ENCODE measurements at regions not wholly inside any gene's neighbourhood (a gene's known extent, or its start where the extent isn't known, plus 50 kb on each side); places are given as distances from the start of the nearest gene placed in this dataset.

- no peak overlapping the region for H3K23ac ChIP-seq (ENCODE audit: low read length in 2 of 2)
- no peak overlapping the region for H2BK12ac ChIP-seq (ENCODE audit: low read length in 2 of 2)
- H2AFZ ChIP-seq (ENCODE audit: low read depth, low read length): no peak overlapping the region
- H2BK120ac ChIP-seq (ENCODE audit: low read depth, low read length): no peak overlapping the region
- H3K14ac ChIP-seq (ENCODE audit: low read length in 2 of 2): no peak overlapping the region
- no peaks in the 10 kb centered on the region for H3K9me3 ChIP-seq (ENCODE audit: control insufficient read depth, low read length)
- no peak overlapping the region for H3K4me3 ChIP-seq (ENCODE audit: insufficient read depth in 1 of 2, low read depth in 1 of 2, low read length in 2 of 2)
- no peaks in the 10 kb centered on the region for H3K36me3 ChIP-seq (ENCODE audit: control insufficient read depth in 1 of 2, insufficient read depth in 2 of 2, low read depth in 1 of 2, low read length in 2 of 2)
- H3K4me2 ChIP-seq (ENCODE audit: low read length, poor library complexity, severe bottlenecking): no peak overlapping the region
- DNase-seq: no peak
- no peaks in the 10 kb centered on the region for H3K4me1 ChIP-seq (ENCODE audit: control insufficient read depth, insufficient read depth, low read depth, low read length)
- no peak overlapping the region for H2AK5ac ChIP-seq (ENCODE audit: low read length, severe bottlenecking)
- H4K91ac ChIP-seq (ENCODE audit: low read length): no peak overlapping the region
- no peak overlapping the region for H3K18ac ChIP-seq (ENCODE audit: low read depth in 1 of 2, low read length in 2 of 2)
- no peak overlapping the region for H2BK5ac ChIP-seq (ENCODE audit: low read depth, low read length, poor library complexity, severe bottlenecking)
- H3K27me3 ChIP-seq (ENCODE audit: control insufficient read depth in 1 of 2, insufficient read depth in 1 of 2, low read length in 2 of 2): no peaks in the 10 kb centered on the region
- no peak overlapping the region for H3K9ac ChIP-seq (ENCODE audit: low read length)
- no peak overlapping the region for H2BK15ac ChIP-seq (ENCODE audit: low read depth, poor library complexity, severe bottlenecking)
- no peak overlapping the region for H4K8ac ChIP-seq (ENCODE audit: low read length)
- no peak overlapping the region for H3K4ac ChIP-seq (ENCODE audit: low read depth in 1 of 2, low read length in 2 of 2)
- H3K27ac ChIP-seq (ENCODE audit: low read length, poor library complexity, severe bottlenecking): no peak overlapping the region
- no peaks in the 10 kb centered on the region for H3K79me1 ChIP-seq (replicated peaks; ENCODE audit: low read length, poor library complexity, severe bottlenecking)
Measured at GRCh38 chr6:127030111-127030510, 88.4 kb upstream of the RSPO3 start.

DNA sequence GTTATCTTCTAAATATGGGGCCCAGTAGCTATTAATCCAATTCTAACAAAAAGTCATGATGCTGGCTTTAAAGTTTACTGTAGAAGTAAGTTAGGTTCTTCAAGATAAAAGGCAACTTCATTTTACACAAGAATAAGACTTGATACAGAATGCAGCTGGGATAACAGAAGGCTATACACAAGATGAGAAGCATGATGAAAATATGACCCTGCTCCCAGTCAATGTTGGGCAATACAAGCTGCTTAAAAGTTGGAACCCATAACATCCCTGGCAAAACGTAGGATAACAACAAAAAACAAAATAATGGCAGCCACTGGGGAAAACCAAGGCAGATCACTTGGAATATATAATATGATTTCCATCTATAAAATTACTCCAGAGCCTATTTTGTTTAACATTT is 87.6 kb upstream of the RSPO3 start:
- no peak overlapping the region for H2AFZ ChIP-seq (ENCODE audit: low read depth, low read length)
- no peak overlapping the region for H3K14ac ChIP-seq (ENCODE audit: low read length in 2 of 2)
- 100% methylated on average over 1 of the region's 1 CpG for WGBS
- no peak for DNase-seq
- H3K4me1 ChIP-seq (ENCODE audit: control insufficient read depth, insufficient read depth, low read depth, low read length): no peaks in the 10 kb centered on the region
- no peaks in the 10 kb centered on the region for H3K27me3 ChIP-seq (ENCODE audit: control insufficient read depth in 1 of 2, insufficient read depth in 1 of 2, low read length in 2 of 2)
- H3K18ac ChIP-seq (ENCODE audit: low read depth in 1 of 2, low read length in 2 of 2): no peak overlapping the region
- no peak overlapping the region for H2BK15ac ChIP-seq (ENCODE audit: low read depth, poor library complexity, severe bottlenecking)
- H3K79me1 ChIP-seq (replicated peaks; ENCODE audit: low read length, poor library complexity, severe bottlenecking): no peaks in the 10 kb centered on the region
- no peak overlapping the region for H3K4ac ChIP-seq (ENCODE audit: low read depth in 1 of 2, low read length in 2 of 2)
- no peak overlapping the region for H4K91ac ChIP-seq (ENCODE audit: low read length)
- H2BK120ac ChIP-seq (ENCODE audit: low read depth, low read length): no peak overlapping the region
- H2BK12ac ChIP-seq (ENCODE audit: low read length in 2 of 2): no peak overlapping the region
- H3K9ac ChIP-seq (ENCODE audit: low read length): no peak overlapping the region
- no peak overlapping the region for H4K8ac ChIP-seq (ENCODE audit: low read length)
- H3K23ac ChIP-seq (ENCODE audit: low read length in 2 of 2): no peak overlapping the region
- no peak overlapping the region for H2AK5ac ChIP-seq (ENCODE audit: low read length, severe bottlenecking)
- H3K4me3 ChIP-seq (ENCODE audit: insufficient read depth in 1 of 2, low read depth in 1 of 2, low read length in 2 of 2): no peak overlapping the region
- no peak overlapping the region for H3K27ac ChIP-seq (ENCODE audit: low read length, poor library complexity, severe bottlenecking)
- no peak overlapping the region for H2BK5ac ChIP-seq (ENCODE audit: low read depth, low read length, poor library complexity, severe bottlenecking)
- H3K9me3 ChIP-seq (ENCODE audit: control insufficient read depth, low read length): no peaks in the 10 kb centered on the region
- H3K36me3 ChIP-seq (ENCODE audit: control insufficient read depth in 1 of 2, insufficient read depth in 2 of 2, low read depth in 1 of 2, low read length in 2 of 2): no peaks in the 10 kb centered on the region
- no peak overlapping the region for H3K4me2 ChIP-seq (ENCODE audit: low read length, poor library complexity, severe bottlenecking)

DNA sequence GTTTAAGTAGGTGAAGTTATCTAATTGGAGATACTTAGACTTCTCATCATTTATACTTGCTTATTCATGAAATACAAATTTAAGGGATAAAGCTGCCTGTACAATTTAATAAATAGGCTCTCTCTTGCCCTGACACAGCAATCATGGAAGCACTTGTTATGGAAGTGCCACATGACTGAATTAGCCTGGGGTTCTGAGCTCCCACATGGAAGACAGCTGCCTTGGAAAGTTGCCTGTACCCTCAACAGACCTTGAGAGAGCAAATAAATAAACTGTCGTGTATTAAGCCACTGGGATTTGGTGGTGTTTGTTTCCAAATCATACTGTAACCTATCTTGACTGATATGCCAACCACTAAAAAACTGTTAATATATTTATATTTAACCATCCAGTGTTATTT is 87.0 kb upstream of the RSPO3 start:
- H3K4ac ChIP-seq (ENCODE audit: low read depth in 1 of 2, low read length in 2 of 2): no peak overlapping the region
- no peak for DNase-seq
- no peak overlapping the region for H3K14ac ChIP-seq (ENCODE audit: low read length in 2 of 2)
- no peak overlapping the region for H3K4me3 ChIP-seq (ENCODE audit: insufficient read depth in 1 of 2, low read depth in 1 of 2, low read length in 2 of 2)
- no peak overlapping the region for H3K27ac ChIP-seq (ENCODE audit: low read length, poor library complexity, severe bottlenecking)
- H2BK5ac ChIP-seq (ENCODE audit: low read depth, low read length, poor library complexity, severe bottlenecking): no peak overlapping the region
- no peak overlapping the region for H2AK5ac ChIP-seq (ENCODE audit: low read length, severe bottlenecking)
- no peaks in the 10 kb centered on the region for H3K4me1 ChIP-seq (ENCODE audit: control insufficient read depth, insufficient read depth, low read depth, low read length)
- no peak overlapping the region for H3K9ac ChIP-seq (ENCODE audit: low read length)
- H2AFZ ChIP-seq (ENCODE audit: low read depth, low read length): no peak overlapping the region
- H4K8ac ChIP-seq (ENCODE audit: low read length): no peak overlapping the region
- H2BK15ac ChIP-seq (ENCODE audit: low read depth, poor library complexity, severe bottlenecking): no peak overlapping the region
- H2BK12ac ChIP-seq (ENCODE audit: low read length in 2 of 2): no peak overlapping the region
- H3K18ac ChIP-seq (ENCODE audit: low read depth in 1 of 2, low read length in 2 of 2): no peak overlapping the region
- no peaks in the 10 kb centered on the region for H3K27me3 ChIP-seq (ENCODE audit: control insufficient read depth in 1 of 2, insufficient read depth in 1 of 2, low read length in 2 of 2)
- no peak overlapping the region for H3K4me2 ChIP-seq (ENCODE audit: low read length, poor library complexity, severe bottlenecking)
- H3K9me3 ChIP-seq (ENCODE audit: control insufficient read depth, low read length): no peaks in the 10 kb centered on the region
- H3K36me3 ChIP-seq (ENCODE audit: control insufficient read depth in 1 of 2, insufficient read depth in 2 of 2, low read depth in 1 of 2, low read length in 2 of 2): no peaks in the 10 kb centered on the region
- H2BK120ac ChIP-seq (ENCODE audit: low read depth, low read length): no peak overlapping the region
- H4K91ac ChIP-seq (ENCODE audit: low read length): no peak overlapping the region
- WGBS: no CpG with 5 or more reads among the region's 1 CpG
- H3K79me1 ChIP-seq (replicated peaks; ENCODE audit: low read length, poor library complexity, severe bottlenecking): no peaks in the 10 kb centered on the region
- H3K23ac ChIP-seq (ENCODE audit: low read length in 2 of 2): no peak overlapping the region

DNA sequence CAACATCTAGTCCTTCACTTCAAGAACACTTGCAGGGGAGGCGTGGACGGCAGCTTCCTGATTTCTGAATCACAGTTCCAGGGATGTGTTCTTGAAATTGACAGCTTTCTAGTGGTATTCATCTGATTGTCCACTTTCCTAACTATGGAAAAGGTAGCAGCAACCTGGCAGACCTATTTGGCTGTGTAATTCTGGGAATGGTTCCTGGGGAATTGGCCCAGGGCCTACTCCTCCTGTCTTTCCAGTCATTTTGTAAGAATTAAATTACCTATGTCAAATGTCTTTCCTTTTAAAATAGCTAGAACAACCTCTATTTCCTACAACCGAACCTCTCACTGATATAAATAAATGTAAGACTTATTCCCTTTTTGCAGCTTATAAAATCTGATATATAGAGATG is 85.5 kb upstream of the RSPO3 start:
- Histone ChIP-seq H2AFZ (ENCODE audit: low read depth, low read length) (no peak overlapping the region), H2AK5ac (ENCODE audit: low read length, severe bottlenecking) (no peak overlapping the region), H4K8ac (ENCODE audit: low read length) (no peak overlapping the region), H3K27me3 (ENCODE audit: control insufficient read depth in 1 of 2, insufficient read depth in 1 of 2, low read length in 2 of 2) (no peaks in the 10 kb centered on the region), H3K4me3 (ENCODE audit: insufficient read depth in 1 of 2, low read depth in 1 of 2, low read length in 2 of 2) (no peak overlapping the region), H2BK120ac (ENCODE audit: low read depth, low read length) (no peak overlapping the region), H3K36me3 (ENCODE audit: control insufficient read depth in 1 of 2, insufficient read depth in 2 of 2, low read depth in 1 of 2, low read length in 2 of 2) (no peaks in the 10 kb centered on the region), H3K4me1 (ENCODE audit: control insufficient read depth, insufficient read depth, low read depth, low read length) (no peaks in the 10 kb centered on the region), H3K9me3 (ENCODE audit: control insufficient read depth, low read length) (no peaks in the 10 kb centered on the region), H3K79me1 (replicated peaks; ENCODE audit: low read length, poor library complexity, severe bottlenecking) (no peaks in the 10 kb centered on the region), H2BK5ac (ENCODE audit: low read depth, low read length, poor library complexity, severe bottlenecking) (no peak overlapping the region), H3K4ac (ENCODE audit: low read depth in 1 of 2, low read length in 2 of 2) (no peak overlapping the region), H2BK15ac (ENCODE audit: low read depth, poor library complexity, severe bottlenecking) (no peak overlapping the region), H3K18ac (ENCODE audit: low read depth in 1 of 2, low read length in 2 of 2) (no peak overlapping the region), H2BK12ac (ENCODE audit: low read length in 2 of 2) (no peak overlapping the region), H3K27ac (ENCODE audit: low read length, poor library complexity, severe bottlenecking) (no peak overlapping the region), H3K4me2 (ENCODE audit: low read length, poor library complexity, severe bottlenecking) (no peak overlapping the region), H4K91ac (ENCODE audit: low read length) (no peak overlapping the region), H3K9ac (ENCODE audit: low read length) (no peak overlapping the region), H3K23ac (ENCODE audit: low read length in 2 of 2) (no peak overlapping the region), H3K14ac (ENCODE audit: low read length in 2 of 2) (no peak overlapping the region)
- no CpG with 5 or more reads among the region's 3 CpGs for WGBS
- DNase-seq: no peak

All from mesenchymal stem cell (in vitro differentiated cells and primary cell).